ENCODE measurements at regions not wholly inside any gene's neighbourhood (a gene's known extent, or its start where the extent isn't known, plus 50 kb on each side); places are given as distances from the start of the nearest gene placed in this dataset.

DNA sequence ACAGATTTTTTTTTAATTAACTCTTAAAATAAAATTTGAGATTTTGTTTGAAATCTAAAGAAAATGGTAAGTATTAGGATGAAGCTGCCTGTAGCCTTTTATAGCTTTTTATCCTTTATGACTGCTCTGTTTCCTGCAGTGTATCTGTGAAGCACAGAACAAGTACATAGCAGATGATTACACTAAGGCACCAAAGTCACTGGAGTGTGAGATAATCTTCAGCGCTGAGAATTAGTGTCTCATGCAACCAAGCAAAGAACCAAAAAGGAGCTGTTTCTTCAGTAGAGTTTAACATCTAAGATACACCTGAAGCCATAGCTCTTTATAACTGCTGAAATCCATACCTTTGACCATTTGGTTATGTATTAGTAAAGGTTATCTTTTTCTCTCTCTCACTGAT, 1989.8 kb upstream of the PCDH10 start:
- no peak for TF ChIP-seq CTCF (IDR thresholded peaks at IDR 0.05; ENCODE audit: insufficient read depth, low read length)
- H3K4me3 ChIP-seq (ENCODE audit: low read depth, low read length) = no peak overlapping the region
- DNase-seq (ENCODE audit: low read depth) = no peak

DNA sequence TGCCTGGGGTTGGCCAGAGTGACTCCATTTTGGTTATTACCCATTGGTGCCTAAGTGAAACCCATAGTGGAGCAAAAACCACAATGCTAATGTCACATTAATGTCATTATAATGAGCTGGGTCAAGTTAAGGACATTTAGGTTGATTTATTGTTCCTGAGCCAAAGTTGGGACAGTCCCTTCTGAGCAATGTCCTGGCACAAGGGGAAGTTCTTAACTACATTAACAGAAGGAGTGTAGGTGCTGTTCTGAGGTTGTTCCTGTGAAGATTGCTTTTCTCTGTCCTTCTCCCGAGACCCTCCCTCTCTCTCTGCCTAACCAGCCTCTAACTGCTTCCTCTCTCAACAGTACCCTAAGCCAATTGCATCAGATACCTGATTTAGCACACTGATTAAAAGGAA, 1956.8 kb upstream of the PCDH10 start:
- no peak for DNase-seq (ENCODE audit: low read depth)
- H3K4me3 ChIP-seq (ENCODE audit: low read depth, low read length) = no peak overlapping the region
- no peak for TF ChIP-seq CTCF (IDR thresholded peaks at IDR 0.05; ENCODE audit: insufficient read depth, low read length)

DNA sequence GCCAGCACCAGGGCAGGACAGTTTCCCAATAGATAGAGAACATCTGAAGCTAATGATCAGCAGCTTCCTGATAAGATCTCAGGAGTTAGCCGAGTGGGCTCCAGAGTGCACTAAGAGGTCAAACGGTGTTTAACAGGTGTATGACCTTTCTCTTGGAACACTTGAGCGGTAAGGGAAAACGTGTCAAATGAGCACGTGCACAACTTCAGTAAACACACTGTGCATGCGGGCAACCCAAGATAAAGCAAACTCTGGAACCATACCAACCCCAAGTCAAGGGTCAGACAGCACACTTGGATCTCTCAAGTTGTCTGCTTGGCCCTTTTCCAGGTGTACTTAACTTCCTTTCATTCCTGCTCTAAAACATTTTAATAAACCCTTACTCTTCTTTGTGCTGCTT, 1941.5 kb upstream of the PCDH10 start:
- DNase-seq (ENCODE audit: low read depth) = no peak
- no peak for TF ChIP-seq CTCF (IDR thresholded peaks at IDR 0.05; ENCODE audit: insufficient read depth, low read length)

GRCh38 chr4:131248314-131248713, 1900.8 kb upstream of the PCDH10 start:
- H3K4me3 ChIP-seq (ENCODE audit: low read depth, low read length) = no peak overlapping the region
- no peak for TF ChIP-seq CTCF (IDR thresholded peaks at IDR 0.05; ENCODE audit: insufficient read depth, low read length)
- no peak for DNase-seq (ENCODE audit: low read depth)

More for the DNA sequence above, 1941.5 kb upstream of the PCDH10 start:
- no peak overlapping the region for H3K4me3 ChIP-seq (ENCODE audit: low read depth, low read length)

DNA sequence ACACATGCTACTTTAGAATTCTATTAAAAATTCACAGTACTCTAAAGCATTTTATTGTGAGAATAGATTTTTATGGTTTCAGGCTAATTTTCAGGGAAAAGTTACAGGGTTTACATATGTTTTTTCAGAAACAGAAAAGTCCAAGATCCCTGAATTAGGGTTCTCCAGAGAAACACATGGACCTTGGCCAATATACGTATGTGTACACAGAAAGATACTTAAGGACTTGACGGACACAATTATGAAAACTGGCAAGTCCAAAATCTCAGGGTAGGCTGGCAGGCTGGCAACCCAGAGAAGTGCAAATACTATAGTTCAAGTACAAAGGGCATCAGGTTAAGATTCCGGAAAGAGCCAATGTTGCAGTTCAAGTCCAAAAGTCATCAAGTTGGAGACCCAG, 1897.8 kb upstream of the PCDH10 start:
- DNase-seq (ENCODE audit: low read depth) = no peak
- no peak for TF ChIP-seq CTCF (IDR thresholded peaks at IDR 0.05; ENCODE audit: insufficient read depth, low read length)
- no peak overlapping the region for H3K4me3 ChIP-seq (ENCODE audit: low read depth, low read length)

GRCh38 chr4:131257241-131257640, 1891.9 kb upstream of the PCDH10 start:
- no peak overlapping the region for H3K4me3 ChIP-seq (ENCODE audit: low read depth, low read length)
- no peak for TF ChIP-seq CTCF (IDR thresholded peaks at IDR 0.05; ENCODE audit: insufficient read depth, low read length)
- DNase-seq (ENCODE audit: low read depth) = no peak

- DNase-seq (ENCODE audit: low read depth) = no peak
Observed at GRCh38 chr4:131258361-131258760, 1890.7 kb upstream of the PCDH10 start.

More at GRCh38 chr4:131258361-131258760, 1890.7 kb upstream of the PCDH10 start:
- H3K4me3 ChIP-seq (ENCODE audit: low read depth, low read length) = no peak overlapping the region
- TF ChIP-seq CTCF (IDR thresholded peaks at IDR 0.05; ENCODE audit: insufficient read depth, low read length) = no peak
